Fibroblast of mammary gland (primary cell): ENCODE measurements at regions not wholly inside any gene's neighbourhood (a gene's known extent, or its start where the extent isn't known, plus 50 kb on each side); places are given as distances from the start of the nearest gene placed in this dataset.

Experiments
- DNase-seq: peaks from one replicate; pipeline ENCODE4 v3.0.0-alpha.2; 2010; ENCODE audit warnings: low read depth
- H3K4me3 ChIP-seq: 2 replicates; pipeline ENCODE4 v1.5.1; 2011; ENCODE audit warnings: low read depth, mild to moderate bottlenecking, low read length, moderate library complexity; ENCODE audit not compliant: control insufficient read depth
- CTCF ChIP-seq: conservative IDR thresholded peaks from 2 replicates; pipeline ENCODE4 v1.5.1; 2011; ENCODE audit warnings: low read depth, low read length, inconsistent platforms; ENCODE audit not compliant: control insufficient read depth, insufficient read depth

GRCh38 chr3:187919048-187919447 lies 173.8 kb upstream of the BCL6 start:
- DNase-seq = no peak
- TF ChIP-seq CTCF = no peak
- no peak overlapping the region for H3K4me3 ChIP-seq

GRCh38 chr3:187919544-187919943 lies 174.3 kb upstream of the BCL6 start:
- no peak for TF ChIP-seq CTCF
- H3K4me3 ChIP-seq = no peak overlapping the region
- no peak for DNase-seq

GRCh38 chr3:187920030-187920429 lies 174.8 kb upstream of the BCL6 start:
- DNase-seq = peak; percentile 27

GRCh38 chr3:187920913-187921312 lies 175.6 kb upstream of the BCL6 start:
- H3K4me3 ChIP-seq = no peak overlapping the region
- peak; percentile 56 for DNase-seq
- no peak for TF ChIP-seq CTCF

More at GRCh38 chr3:187920030-187920429, 174.8 kb upstream of the BCL6 start:
- no peak for TF ChIP-seq CTCF
- no peak overlapping the region for H3K4me3 ChIP-seq

GRCh38 chr3:187921391-187922074 lies 176.3 kb upstream of the BCL6 start:
- DNase-seq = no peak
- no peak for TF ChIP-seq CTCF
- no peak overlapping the region for H3K4me3 ChIP-seq

GRCh38 chr3:187922704-187923416 lies 177.6 kb upstream of the BCL6 start:
- TF ChIP-seq CTCF = no peak
- H3K4me3 ChIP-seq = no peak overlapping the region
- DNase-seq = peak; percentile 26
